Small intestine (tissue), 7 donors: ENCODE measurements at regions not wholly inside any gene's neighbourhood (a gene's known extent, or its start where the extent isn't known, plus 50 kb on each side); places are given as distances from the start of the nearest gene placed in this dataset.

Experiments
- DNase-seq, 2 donors: peaks; one replicate each; pipeline versions ENCODE4 v3.0.0 to v3.0.0-alpha.2; 2013
- FAIRE-seq: peaks from 2 replicates; lab custom pipeline; 2012; peaks lifted over from hg19 to GRCh38; lab: Jason Lieb, UNC
- H3K27ac ChIP-seq, 3 donors: one replicate each; pipeline ENCODE4 v1.5.1; 2013; ENCODE audit warnings: low read length in 2 of 3, mild to moderate bottlenecking in 2 of 3, control low read depth in 1 of 3, inconsistent platforms in 1 of 3, low read depth in 1 of 3, moderate library complexity in 1 of 3
- H3K27me3 ChIP-seq, 3 donors: one replicate each; pipeline ENCODE4 v1.6.1; 2013; ENCODE audit warnings: low read length in 3 of 3, inconsistent platforms in 1 of 3; ENCODE audit not compliant: control insufficient read depth in 3 of 3, insufficient read depth in 3 of 3
- H3K36me3 ChIP-seq, 3 donors: one replicate each; pipeline ENCODE4 v1.6.1; 2013; ENCODE audit warnings: low read length in 3 of 3, inconsistent platforms in 1 of 3, low read depth in 1 of 3, mild to moderate bottlenecking in 1 of 3, moderate library complexity in 1 of 3; ENCODE audit not compliant: control insufficient read depth in 3 of 3, insufficient read depth in 2 of 3
- H3K4me1 ChIP-seq, 3 donors: one replicate each; pipeline ENCODE4 v1.6.1; 2013; ENCODE audit warnings: low read length in 2 of 3, inconsistent platforms in 1 of 3, low read depth in 1 of 3, mild to moderate bottlenecking in 1 of 3, moderate library complexity in 1 of 3; ENCODE audit not compliant: control insufficient read depth in 3 of 3, insufficient read depth in 2 of 3
- H3K4me3 ChIP-seq, 3 donors: one replicate each; pipeline ENCODE4 v1.5.1; 2013; ENCODE audit warnings: low read length in 3 of 3, control low read depth in 1 of 3, inconsistent platforms in 1 of 3, low read depth in 1 of 3, mild to moderate bottlenecking in 1 of 3, moderate library complexity in 1 of 3
- H3K9me3 ChIP-seq, 2 donors: one replicate each; pipeline ENCODE4 v1.6.1; 2013; ENCODE audit warnings: low read depth in 1 of 2, low read length in 1 of 2; ENCODE audit not compliant: control insufficient read depth in 2 of 2, insufficient read depth in 1 of 2
- WGBS, 3 donors: extraction: QIAGEN DNeasy Blood & Tissue Kit; methylation state at CpG; one replicate each; pipeline ENCODE4 v1.1.7; 2013; 5-methylcytosine and 5-hydroxymethylcytosine counted together
- donor health status: healthy with polysubstance abuse.
- donor health status: control.
- donor health status: control.
- donor health status: Bipolar disorder and iron deficiency.
- donor health status: healthy.

GRCh38 chr3:193848547-193848946 is 255.5 kb downstream of the OPA1 start:
- no peak for FAIRE-seq
- Histone ChIP-seq H3K4me1 (peaks cover 4 to 55% (median 12%) of the 10 kb centered on the region in 3 donors), H3K4me3 (no peak overlapping the region), H3K9me3 (peaks cover 0 to 4% of the 10 kb centered on the region in 2 donors), H3K27ac (no peak overlapping the region), H3K27me3 (no peaks in the 10 kb centered on the region), H3K36me3 (no peaks in the 10 kb centered on the region)
- WGBS, 3 donors: 87 to 96% (median 89%) methylated on average over 2 of the region's 2 CpGs
- no peak for DNase-seq

DNA sequence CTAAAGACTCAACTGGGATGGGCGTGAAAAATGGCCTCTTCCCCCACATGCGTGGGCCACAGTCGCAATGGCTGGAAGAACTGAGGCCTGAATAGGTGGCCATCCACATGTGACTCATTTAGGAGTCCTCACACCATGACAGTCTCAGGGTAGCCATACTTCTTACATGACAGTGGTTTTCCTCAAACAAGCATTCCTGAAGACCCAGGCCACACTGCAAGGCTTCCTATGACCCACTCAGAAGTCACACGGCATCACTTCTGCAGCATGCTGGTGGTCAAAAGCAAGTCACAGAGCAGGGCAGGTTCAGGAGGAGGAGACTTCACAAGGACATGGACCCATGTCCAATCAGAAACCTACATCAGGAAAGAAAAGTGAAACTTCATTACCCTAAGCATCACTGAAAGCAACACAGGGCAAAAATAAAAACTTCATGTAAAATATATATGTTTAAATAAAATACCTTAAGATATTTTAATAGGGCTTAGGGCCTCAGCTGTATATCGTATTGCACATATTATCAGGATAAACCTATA is 257.1 kb downstream of the OPA1 start:
- Histone ChIP-seq H3K27ac (no peak overlapping the region), H3K9me3 (peaks cover 0 to 4% of the 10 kb centered on the region in 2 donors), H3K36me3 (no peaks in the 10 kb centered on the region), H3K4me3 (no peak overlapping the region), H3K27me3 (no peaks in the 10 kb centered on the region), H3K4me1 (peaks cover 2 to 45% (median 11%) of the 10 kb centered on the region in 3 donors)
- 91 to 95% (median 95%) methylated on average over 5 of the region's 5 CpGs for WGBS, 3 donors
- DNase-seq (no peak), FAIRE-seq (no peak)

GRCh38 chr3:193851428-193851847 is 258.4 kb downstream of the OPA1 start:
- Histone ChIP-seq H3K27me3 (no peaks in the 10 kb centered on the region), H3K36me3 (no peaks in the 10 kb centered on the region), H3K27ac (no peak overlapping the region), H3K9me3 (peaks cover 0 to 4% of the 10 kb centered on the region in 2 donors), H3K4me1 (peaks cover 2 to 32% (median 6%) of the 10 kb centered on the region in 3 donors), H3K4me3 (no peak overlapping the region)
- 25 to 52% (median 42%) methylated on average over 3 of the region's 3 CpGs for WGBS, 3 donors
- FAIRE-seq (no peak), DNase-seq (no peak)

DNA sequence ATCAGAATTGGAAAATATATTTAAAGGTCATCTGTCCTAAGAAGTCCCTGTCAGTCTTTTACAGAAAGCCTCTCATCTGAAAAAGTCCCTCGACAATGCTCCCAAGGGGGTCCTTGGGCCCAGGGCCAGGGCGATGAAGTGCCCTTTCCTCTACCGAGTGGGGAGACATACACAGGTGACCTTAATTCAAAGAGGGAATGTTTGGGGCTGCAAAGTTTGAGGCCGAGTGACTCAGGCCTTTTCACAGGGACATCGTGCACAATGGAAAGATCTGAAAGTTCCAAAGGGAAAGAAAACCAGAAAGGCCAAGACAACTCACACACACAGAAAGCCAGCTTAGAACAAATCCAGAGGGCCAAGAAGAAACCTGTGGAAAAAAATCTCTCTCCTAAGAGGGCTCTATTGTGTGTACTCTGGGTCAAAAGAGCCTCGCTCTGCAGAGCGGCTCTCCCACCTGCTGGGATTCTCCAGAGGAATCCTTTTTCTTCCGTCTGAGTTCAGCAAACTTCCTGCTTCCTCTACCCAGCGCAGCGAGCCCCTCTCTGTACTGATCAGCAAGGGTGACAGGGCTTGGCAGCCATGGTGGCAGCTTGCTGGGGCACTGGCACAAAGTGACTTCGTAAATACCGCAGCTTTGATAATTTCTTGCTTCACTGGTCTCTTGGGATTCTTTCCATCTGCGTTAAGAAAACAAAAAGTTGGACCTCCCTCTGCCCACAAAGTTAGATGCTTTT is 259.1 kb downstream of the OPA1 start:
- FAIRE-seq (no peak), DNase-seq (no peak)
- Histone ChIP-seq H3K36me3 (no peaks in the 10 kb centered on the region), H3K9me3 (peaks cover 0 to 4% of the 10 kb centered on the region in 2 donors), H3K27me3 (no peaks in the 10 kb centered on the region), H3K27ac (peak overlapping the region in 1 of 3 donors; percentile 48), H3K4me3 (peak overlapping the region in 1 of 3 donors; percentile 2), H3K4me1 (peaks cover 2 to 26% (median 2%) of the 10 kb centered on the region in 3 donors)
- WGBS, 3 donors: 71 to 83% (median 80%) methylated on average over 13 of the region's 13 CpGs

DNA sequence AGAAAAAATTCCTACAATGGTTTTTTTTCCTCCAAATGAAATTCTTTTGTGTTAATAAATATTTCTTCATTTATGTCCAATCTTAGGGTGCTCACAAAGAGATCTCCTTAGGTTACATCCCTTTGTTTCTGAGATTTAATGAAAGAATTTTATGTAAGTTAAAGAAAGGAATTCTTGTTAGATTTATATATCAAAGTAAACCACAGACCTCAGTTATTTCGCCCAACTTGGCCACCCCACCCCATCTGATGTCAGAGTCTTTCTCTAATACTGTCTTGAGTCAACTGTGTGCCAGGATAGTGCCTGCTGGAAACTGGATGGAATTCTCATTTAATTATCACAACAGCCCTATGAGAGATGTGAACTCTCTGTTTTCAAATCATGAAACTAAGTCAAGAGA is 259.9 kb downstream of the OPA1 start:
- H3K4me3 ChIP-seq: no peak overlapping the region
- no peak for FAIRE-seq
- peaks cover 0 to 4% of the 10 kb centered on the region in 2 donors for H3K9me3 ChIP-seq
- no peaks in the 10 kb centered on the region for H3K27me3 ChIP-seq
- DNase-seq: no peak
- no peaks in the 10 kb centered on the region for H3K36me3 ChIP-seq
- peak overlapping the region; percentile 11 to 84 (median 69) for H3K27ac ChIP-seq
- 69 to 89% (median 71%) methylated on average over 1 of the region's 1 CpG for WGBS, 3 donors
- peaks cover 2 to 20% (median 2%) of the 10 kb centered on the region in 3 donors for H3K4me1 ChIP-seq

DNA sequence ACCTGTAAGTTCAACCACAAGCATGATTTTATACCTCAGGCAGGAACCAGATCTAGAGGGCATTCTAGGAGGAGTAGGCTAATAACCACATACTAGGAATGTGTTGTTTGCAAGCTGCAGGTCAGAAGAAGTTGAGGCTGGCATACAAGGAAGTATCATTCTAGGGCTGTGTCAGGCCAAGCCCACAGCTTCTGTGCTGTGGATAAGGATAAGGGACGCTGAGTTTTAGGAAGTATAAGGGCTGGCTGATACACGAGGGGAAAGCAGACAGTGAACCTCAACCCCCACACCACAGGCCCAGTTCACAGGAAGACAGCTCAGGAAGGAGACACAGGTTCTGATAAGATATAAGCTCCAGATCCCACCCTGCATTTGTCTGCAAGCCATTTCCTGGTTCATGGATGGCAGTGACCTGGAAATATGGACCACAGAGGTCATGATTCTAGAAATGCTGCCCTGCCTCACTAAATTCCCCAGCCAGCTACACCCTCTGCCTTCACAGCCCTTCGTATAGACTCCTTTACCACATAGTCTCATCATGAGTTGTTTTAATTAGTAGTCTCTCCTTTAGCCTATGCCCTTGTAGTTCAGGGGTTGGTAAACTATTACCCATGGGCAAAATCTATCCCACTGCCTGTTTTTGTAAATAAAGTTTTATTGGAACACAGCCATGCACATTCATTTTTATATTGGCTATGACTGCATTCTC is 260.7 kb downstream of the OPA1 start:
- WGBS, 3 donors: 20 to 51% (median 27%) methylated on average over 3 of the region's 3 CpGs
- H3K9me3 ChIP-seq: peaks cover 0 to 3% of the 10 kb centered on the region in 2 donors
- no peaks in the 10 kb centered on the region for H3K27me3 ChIP-seq
- no peaks in the 10 kb centered on the region for H3K36me3 ChIP-seq
- H3K4me1 ChIP-seq: peaks cover 2 to 18% (median 2%) of the 10 kb centered on the region in 3 donors
- H3K27ac ChIP-seq: peak overlapping the region; percentile 69 to 84 (median 81)
- DNase-seq (peak; percentile 64 to 74), FAIRE-seq (no peak)
- H3K4me3 ChIP-seq: no peak overlapping the region

- Histone ChIP-seq H3K36me3 (no peaks in the 10 kb centered on the region), H3K27ac (no peak overlapping the region), H3K4me1 (peaks cover 0 to 10% (median 2%) of the 10 kb centered on the region in 3 donors), H3K27me3 (no peaks in the 10 kb centered on the region), H3K9me3 (no peaks in the 10 kb centered on the region), H3K4me3 (no peak overlapping the region)
- WGBS, 3 donors: 68 to 78% (median 74%) methylated on average over 3 of the region's 3 CpGs
- DNase-seq (no peak), FAIRE-seq (no peak)
Measured at GRCh38 chr3:193857996-193858395, 265.0 kb downstream of the OPA1 start.

DNA sequence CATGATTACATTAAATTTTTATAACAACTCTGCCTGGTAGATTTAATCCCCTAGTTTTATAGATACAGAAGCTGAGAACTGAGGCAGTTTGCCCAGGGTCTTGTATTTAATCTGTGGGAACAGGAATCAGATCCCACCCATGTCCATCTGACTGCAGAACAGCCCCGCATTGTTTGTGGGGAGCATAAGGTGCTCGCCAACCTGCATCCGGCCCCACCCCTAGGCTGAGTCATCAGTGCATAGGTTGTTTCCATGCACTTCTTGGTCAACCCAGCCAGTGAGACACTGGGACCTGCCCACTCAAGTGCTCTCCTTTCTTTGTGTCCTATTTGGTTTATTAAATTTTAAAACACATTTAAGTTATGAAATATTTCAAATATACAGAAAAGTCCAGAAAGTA is 266.2 kb downstream of the OPA1 start:
- Histone ChIP-seq H3K4me3 (no peak overlapping the region), H3K9me3 (no peaks in the 10 kb centered on the region), H3K27me3 (no peaks in the 10 kb centered on the region), H3K27ac (no peak overlapping the region), H3K36me3 (no peaks in the 10 kb centered on the region), H3K4me1 (no peaks in the 10 kb centered on the region)
- 38 to 80% (median 61%) methylated on average over 3 of the region's 3 CpGs for WGBS, 3 donors
- DNase-seq (peak in 1 of 2 donors; percentile 80), FAIRE-seq (no peak)
